ENCODE measurements at regions not wholly inside any gene's neighbourhood (a gene's known extent, or its start where the extent isn't known, plus 50 kb on each side); places are given as distances from the start of the nearest gene placed in this dataset.

GRCh38 chr4:82138374-82138773 is 235.4 kb downstream of the HNRNPD start:
- H3K4me3 ChIP-seq (ENCODE audit: low read length), result no peak overlapping the region
- no peak for TF ChIP-seq CTCF (IDR thresholded peaks at IDR 0.05; ENCODE audit: insufficient read depth, low read depth, low read length, missing control alignments)
- DNase-seq (ENCODE audit: low read depth), result peak; percentile 39

GRCh38 chr4:82136161-82136801 is 237.5 kb downstream of the HNRNPD start:
- no peak for DNase-seq (ENCODE audit: low read depth)
- TF ChIP-seq CTCF (IDR thresholded peaks at IDR 0.05; ENCODE audit: insufficient read depth, low read depth, low read length, missing control alignments), result no peak
- no peak overlapping the region for H3K4me3 ChIP-seq (ENCODE audit: low read length)

- DNase-seq (ENCODE audit: low read depth), result no peak
- H3K4me3 ChIP-seq (ENCODE audit: low read length), result no peak overlapping the region
- TF ChIP-seq CTCF (IDR thresholded peaks at IDR 0.05; ENCODE audit: insufficient read depth, low read depth, low read length, missing control alignments), result no peak
Observed at GRCh38 chr4:82128355-82128754, 245.4 kb downstream of the HNRNPD start.

GRCh38 chr4:82126512-82127040 is 247.2 kb downstream of the HNRNPD start:
- DNase-seq (ENCODE audit: low read depth), result no peak
- no peak for TF ChIP-seq CTCF (IDR thresholded peaks at IDR 0.05; ENCODE audit: insufficient read depth, low read depth, low read length, missing control alignments)
- H3K4me3 ChIP-seq (ENCODE audit: low read length), result no peak overlapping the region

GRCh38 chr4:82125787-82126297 is 247.9 kb downstream of the HNRNPD start:
- DNase-seq (ENCODE audit: low read depth), result no peak
- TF ChIP-seq CTCF (IDR thresholded peaks at IDR 0.05; ENCODE audit: insufficient read depth, low read depth, low read length, missing control alignments), result no peak
- no peak overlapping the region for H3K4me3 ChIP-seq (ENCODE audit: low read length)

- no peak for TF ChIP-seq CTCF (IDR thresholded peaks at IDR 0.05; ENCODE audit: insufficient read depth, low read depth, low read length, missing control alignments)
- no peak for DNase-seq (ENCODE audit: low read depth)
- no peak overlapping the region for H3K4me3 ChIP-seq (ENCODE audit: low read length)
Observed at GRCh38 chr4:82124932-82125786, 248.6 kb downstream of the HNRNPD start.

All from epithelial cell of esophagus (primary cell).